H9 (cell line): ENCODE measurements at regions not wholly inside any gene's neighbourhood (a gene's known extent, or its start where the extent isn't known, plus 50 kb on each side); places are given as distances from the start of the nearest gene placed in this dataset.

Experiments used
- DNase-seq: peaks from one replicate; pipeline ENCODE4 v3.0.0-alpha.2; 2017
- H2AFZ ChIP-seq: one replicate; pipeline ENCODE4 v1.6.1; 2013; ENCODE audit warnings: mild to moderate bottlenecking, low read length, control low read depth, moderate library complexity
- H2AK5ac ChIP-seq: 2 replicates; pipeline ENCODE4 v1.6.1; 2013; ENCODE audit warnings: low read length, control low read depth, mixed read lengths; ENCODE audit not compliant: insufficient read length
- H2BK120ac ChIP-seq: one replicate; pipeline ENCODE4 v1.6.1; 2013; ENCODE audit warnings: low read depth, mild to moderate bottlenecking, low read length, control low read depth, inconsistent platforms; ENCODE audit not compliant: poor library complexity, severe bottlenecking
- H2BK12ac ChIP-seq: 2 replicates; pipeline ENCODE4 v1.6.1; 2013; ENCODE audit warnings: low read length, control low read depth, mixed read lengths, low read depth; ENCODE audit not compliant: insufficient read length
- H2BK15ac ChIP-seq: 2 replicates; pipeline ENCODE4 v1.6.1; 2013; ENCODE audit warnings: low read depth, low read length, control low read depth
- H2BK20ac ChIP-seq: one replicate; pipeline ENCODE4 v1.6.1; 2013; ENCODE audit warnings: low read depth, mild to moderate bottlenecking, low read length, control low read depth, inconsistent platforms; ENCODE audit not compliant: poor library complexity, severe bottlenecking
- H2BK5ac ChIP-seq: 2 replicates; pipeline ENCODE4 v1.6.1; 2013; ENCODE audit warnings: low read length, control low read depth, mixed read lengths; ENCODE audit not compliant: insufficient read length
- H3K14ac ChIP-seq: 2 replicates; pipeline ENCODE4 v1.6.1; 2013; ENCODE audit warnings: low read length, control low read depth; ENCODE audit not compliant: insufficient read depth
- H3K18ac ChIP-seq: 2 replicates; pipeline ENCODE4 v1.6.1; 2013; ENCODE audit warnings: low read depth, mild to moderate bottlenecking, mixed read lengths, low read length, control low read depth; ENCODE audit not compliant: insufficient read length
- H3K23ac ChIP-seq: 2 replicates; pipeline ENCODE4 v1.6.1; 2013; ENCODE audit warnings: low read length, control low read depth, mixed read lengths, low read depth; ENCODE audit not compliant: insufficient read length
- H3K23me2 ChIP-seq: 2 replicates; pipeline ENCODE4 v1.6.1; 2013; ENCODE audit warnings: low read depth, mild to moderate bottlenecking, mixed read lengths, low read length, control low read depth; ENCODE audit not compliant: insufficient read length, poor library complexity, severe bottlenecking
- H3K27ac ChIP-seq: 2 replicates; pipeline ENCODE4 v1.5.1; 2013; ENCODE audit warnings: low read length, control low read depth, mixed read lengths, low read depth; ENCODE audit not compliant: insufficient read length
- H3K27me3 ChIP-seq: 2 replicates; pipeline ENCODE4 v1.6.1; 2013; ENCODE audit warnings: low read length, control low read depth, inconsistent platforms; ENCODE audit not compliant: insufficient read depth
- H3K4ac ChIP-seq: 2 replicates; pipeline ENCODE4 v1.6.1; 2013; ENCODE audit warnings: low read depth, mild to moderate bottlenecking, control low read depth, inconsistent platforms, low read length, moderate library complexity
- H3K4me1 ChIP-seq: 2 replicates; pipeline ENCODE4 v1.6.1; 2013; ENCODE audit warnings: low read length, control low read depth, inconsistent platforms; ENCODE audit not compliant: insufficient read depth
- H3K4me2 ChIP-seq: 2 replicates; pipeline ENCODE4 v1.6.1; 2013; ENCODE audit warnings: low read length, control low read depth, mixed read lengths; ENCODE audit not compliant: insufficient read length, insufficient read depth
- H3K56ac ChIP-seq: 2 replicates; pipeline ENCODE4 v1.6.1; 2013; ENCODE audit warnings: low read depth, mild to moderate bottlenecking, mixed read lengths, low read length, control low read depth; ENCODE audit not compliant: insufficient read length
- H3K79me1 ChIP-seq: 2 replicates; pipeline ENCODE4 v1.6.1; 2013; ENCODE audit warnings: low read depth, mild to moderate bottlenecking, moderate library complexity, low read length, control low read depth, inconsistent platforms; ENCODE audit not compliant: insufficient read depth, poor library complexity, severe bottlenecking
- H3K79me2 ChIP-seq: 2 replicates; pipeline ENCODE4 v1.6.1; 2013; ENCODE audit warnings: low read length, control low read depth, inconsistent platforms; ENCODE audit not compliant: insufficient read depth
- H3K9ac ChIP-seq: 2 replicates; pipeline ENCODE4 v1.6.1; 2013; ENCODE audit warnings: low read length, control low read depth, mixed read lengths; ENCODE audit not compliant: insufficient read length; ENCODE audit errors: extremely low read depth
- H3K9me3 ChIP-seq: one replicate; pipeline ENCODE4 v1.6.1; 2013; ENCODE audit warnings: low read depth, low read length, inconsistent platforms; ENCODE audit not compliant: control insufficient read depth
- H3T11ph ChIP-seq: one replicate; pipeline ENCODE4 v1.6.1; 2013; ENCODE audit warnings: mild to moderate bottlenecking, low read length, control low read depth, inconsistent platforms
- H4K20me1 ChIP-seq: one replicate; pipeline ENCODE4 v1.6.1; 2013; ENCODE audit not compliant: control insufficient read depth, insufficient read length, insufficient read depth
- H4K5ac ChIP-seq: 2 replicates; pipeline ENCODE4 v1.6.1; 2013; ENCODE audit warnings: low read depth, mild to moderate bottlenecking, mixed read lengths, low read length, control low read depth; ENCODE audit not compliant: insufficient read length
- H4K8ac ChIP-seq: replicated peaks from 2 replicates; pipeline ENCODE4 v1.6.1; 2013; ENCODE audit warnings: low read length, control low read depth, mixed read lengths, low read depth; ENCODE audit not compliant: insufficient read length
- H4K91ac ChIP-seq: 2 replicates; pipeline ENCODE4 v1.6.1; 2013; ENCODE audit warnings: low read depth, mild to moderate bottlenecking, moderate library complexity, mixed read lengths, low read length, control low read depth; ENCODE audit not compliant: insufficient read length
- H3K27ac Mint-ChIP-seq, 3 experiments: 2 replicates in 2 of 3; 3 replicates in 1 of 3; pipeline ENCODE4 v1.8.0; 2020 to 2021; ENCODE audit warnings: mixed read lengths in 3 of 3, mild to moderate bottlenecking in 1 of 3, moderate library complexity in 1 of 3
- H3K27me3 Mint-ChIP-seq: 2 replicates; pipeline ENCODE4 v1.8.0; 2021; ENCODE audit warnings: low read depth, mild to moderate bottlenecking, moderate library complexity, mixed read lengths
- H3K36me3 Mint-ChIP-seq, 3 experiments: 2 replicates in 2 of 3; 3 replicates in 1 of 3; pipeline ENCODE4 v1.8.0; 2020 to 2021; ENCODE audit warnings: low read depth in 3 of 3, mixed read lengths in 3 of 3; ENCODE audit not compliant: insufficient read depth in 1 of 3
- H3K4me1 Mint-ChIP-seq, 2 experiments: 2 replicates each; pipeline ENCODE4 v1.8.0; 2020; ENCODE audit warnings: mixed read lengths in 2 of 2
- H3K4me3 Mint-ChIP-seq, 2 experiments: 2 replicates in 1 of 2; 3 replicates in 1 of 2; pipeline ENCODE4 v1.8.0; 2020 to 2021; ENCODE audit warnings: mild to moderate bottlenecking in 2 of 2, mixed read lengths in 2 of 2, moderate library complexity in 1 of 2
- H3K9me3 Mint-ChIP-seq, 2 experiments: 2 replicates in 1 of 2; 3 replicates in 1 of 2; pipeline ENCODE4 v1.8.0; 2020; ENCODE audit warnings: mild to moderate bottlenecking in 2 of 2, mixed read lengths in 2 of 2, moderate library complexity in 1 of 2
- CTCF ChIP-seq: fragments of 200-600 bp; sonication (generic); conservative IDR thresholded peaks from 3 replicates; pipeline ENCODE4 v1.8.0; 2021; ENCODE audit warnings: antibody characterized with exemption, mild to moderate bottlenecking
- WGBS: extraction: QIAGEN DNeasy Blood & Tissue Kit; methylation state at CpG from one replicate; pipeline ENCODE4 v1.1.7; 2013; ENCODE audit warnings: missing lambda C conversion rate, low lambda C conversion rate, mixed read lengths; ENCODE audit not compliant: insufficient read length; ENCODE audit errors: extremely low coverage; 5-methylcytosine and 5-hydroxymethylcytosine counted together

- no peak overlapping the region for H3K4ac ChIP-seq
- no peak overlapping the region for H3K4me3 Mint-ChIP-seq
Measured at GRCh38 chr1:73783352-73783751, 414.6 kb downstream of the LRRIQ3 start.

More at GRCh38 chr1:73783352-73783751, 414.6 kb downstream of the LRRIQ3 start:
- H3K23me2 ChIP-seq, result no peaks in the 10 kb centered on the region
- H4K91ac ChIP-seq, result no peak overlapping the region
- WGBS, result no CpG with 5 or more reads among the region's 6 CpGs
- H3K4me1 ChIP-seq, result no peaks in the 10 kb centered on the region
- Mint-ChIP-seq H3K27ac (no peak overlapping the region), H3K36me3 (no peaks in the 10 kb centered on the region), H3K27me3 (no peaks in the 10 kb centered on the region), H3K9me3 (no peaks in the 10 kb centered on the region), H3K4me1 (peaks cover 5 to 9% of the 10 kb centered on the region in 2 experiments)
- no peak overlapping the region for H2BK15ac ChIP-seq
- DNase-seq, result no peak
- no peak overlapping the region for H2BK120ac ChIP-seq
- no peak overlapping the region for H2AFZ ChIP-seq
- no peak overlapping the region for H3T11ph ChIP-seq
- no peak overlapping the region for H2AK5ac ChIP-seq
- no peak overlapping the region for H3K18ac ChIP-seq
- H3K27me3 ChIP-seq, result no peaks in the 10 kb centered on the region
- H3K27ac ChIP-seq, result no peak overlapping the region
- no peak overlapping the region for H2BK12ac ChIP-seq
- H2BK20ac ChIP-seq, result no peak overlapping the region
- TF ChIP-seq CTCF, result no peak
- H4K8ac ChIP-seq, result no peak overlapping the region
- H3K56ac ChIP-seq, result no peak overlapping the region
- no peaks in the 10 kb centered on the region for H4K20me1 ChIP-seq
- no peak overlapping the region for H3K23ac ChIP-seq
- H2BK5ac ChIP-seq, result no peak overlapping the region
- no peak overlapping the region for H3K14ac ChIP-seq
- no peaks in the 10 kb centered on the region for H3K79me1 ChIP-seq
- H4K5ac ChIP-seq, result no peak overlapping the region
- H3K79me2 ChIP-seq, result no peaks in the 10 kb centered on the region
- H3K9ac ChIP-seq, result no peak overlapping the region
- no peak overlapping the region for H3K4me2 ChIP-seq
- H3K9me3 ChIP-seq, result no peaks in the 10 kb centered on the region
